IMR-90 (cell line): ENCODE measurements at regions not wholly inside any gene's neighbourhood (a gene's known extent, or its start where the extent isn't known, plus 50 kb on each side); places are given as distances from the start of the nearest gene placed in this dataset.

Source experiments
- ATAC-seq: fragments of 200-7000 bp; cut with Tn5 transposase; 2 replicates; pipeline ENCODE4 v1.9.1; 2020; ENCODE audit warnings: low read depth, mild to moderate bottlenecking, moderate library complexity
- BruUV-seq: library from RNA; stranded (reverse); fragments of 400-500 nt; replicated peaks from 2 replicates; lab custom pipeline; 2021; lab: Mats Ljungman, UMichigan
- CTCF ChIA-PET: fragments of 300-600 bp; formaldehyde crosslinking; extraction: SDS; loops from one replicate; lab custom pipeline; 2021; ENCODE audit warnings: antibody characterized with exemption; lab: Yijun Ruan, JAX
- POLR2A ChIA-PET: fragments of 300-600 bp; sonication (Branson Sonifier 250); formaldehyde crosslinking; loops from one replicate; lab custom pipeline; 2022; ENCODE audit warnings: antibody characterized with exemption; ENCODE audit not compliant: unreplicated experiment; lab: Charles Lee
- DNase-seq: peaks from one replicate; pipeline ENCODE4 v3.0.0; 2013
- H2AFZ ChIP-seq: replicated peaks from 2 replicates; pipeline ENCODE3; 2013; ENCODE audit warnings: low read length, mild to moderate bottlenecking; ENCODE audit not compliant: poor library complexity
- H2AK5ac ChIP-seq: 2 replicates; pipeline ENCODE4 v1.6.1; 2013; ENCODE audit warnings: low read depth, low read length, inconsistent platforms
- H2AK9ac ChIP-seq: replicated peaks from 2 replicates; pipeline ENCODE3; 2013; ENCODE audit warnings: mild to moderate bottlenecking, low read depth, low read length, moderate library complexity; ENCODE audit not compliant: poor library complexity
- H2BK120ac ChIP-seq: 2 replicates; pipeline ENCODE4 v1.6.1; 2013; ENCODE audit warnings: low read depth, low read length, inconsistent platforms
- H2BK15ac ChIP-seq: 3 replicates; pipeline ENCODE4 v1.6.1; 2013; ENCODE audit warnings: low read depth, low read length, inconsistent platforms
- H2BK20ac ChIP-seq: 2 replicates; pipeline ENCODE4 v1.6.1; 2013; ENCODE audit warnings: low read depth, mild to moderate bottlenecking, inconsistent platforms, low read length, moderate library complexity
- H2BK5ac ChIP-seq: 2 replicates; pipeline ENCODE4 v1.6.1; 2013; ENCODE audit warnings: mild to moderate bottlenecking, low read depth, low read length, inconsistent platforms; ENCODE audit not compliant: poor library complexity, severe bottlenecking
- H3K14ac ChIP-seq: replicated peaks from 2 replicates; pipeline ENCODE4 v1.6.1; 2013; ENCODE audit warnings: low read depth, low read length, inconsistent platforms
- H3K18ac ChIP-seq: 2 replicates; pipeline ENCODE4 v1.6.1; 2013; ENCODE audit warnings: low read depth, low read length, control low read depth
- H3K23ac ChIP-seq: 2 replicates; pipeline ENCODE4 v1.6.1; 2013; ENCODE audit warnings: low read depth, low read length, inconsistent platforms
- H3K27ac ChIP-seq: 2 replicates; pipeline ENCODE4 v1.5.1; 2013; ENCODE audit warnings: mild to moderate bottlenecking, control low read depth, low read length; ENCODE audit not compliant: insufficient read depth
- H3K27me3 ChIP-seq: 2 replicates; pipeline ENCODE4 v1.6.1; 2013; ENCODE audit warnings: low read length; ENCODE audit not compliant: control insufficient read depth, insufficient read depth
- H3K36me3 ChIP-seq: 2 replicates; pipeline ENCODE4 v1.6.1; 2013; ENCODE audit warnings: low read length, mixed read lengths; ENCODE audit not compliant: control insufficient read depth, insufficient read depth
- H3K4ac ChIP-seq: 2 replicates; pipeline ENCODE4 v1.6.1; 2013; ENCODE audit warnings: low read depth, low read length, inconsistent platforms
- H3K4me1 ChIP-seq: 2 replicates; pipeline ENCODE4 v1.6.1; 2013; ENCODE audit warnings: low read length, mixed read lengths; ENCODE audit not compliant: control insufficient read depth, insufficient read depth
- H3K4me2 ChIP-seq: 2 replicates; pipeline ENCODE4 v1.6.1; 2013; ENCODE audit warnings: low read depth, mild to moderate bottlenecking, control low read depth, low read length, moderate library complexity
- H3K4me3 ChIP-seq: 2 replicates; pipeline ENCODE4 v1.5.1; 2013; ENCODE audit warnings: low read depth, mild to moderate bottlenecking, control low read depth, low read length, moderate library complexity; ENCODE audit not compliant: insufficient read depth
- H3K56ac ChIP-seq: 2 replicates; pipeline ENCODE4 v1.6.1; 2013; ENCODE audit warnings: low read length, inconsistent platforms; ENCODE audit not compliant: insufficient read depth; ENCODE audit errors: extremely low read depth
- H3K79me1 ChIP-seq, 2 experiments: 2 replicates each; pipeline ENCODE4 v1.6.1; 2013; ENCODE audit warnings: low read length in 2 of 2, inconsistent platforms in 1 of 2, low read depth in 1 of 2
- H3K9ac ChIP-seq: 2 replicates; pipeline ENCODE4 v1.6.1; 2013; ENCODE audit warnings: low read depth, low read length, control low read depth
- H3K9me1 ChIP-seq: 2 replicates; pipeline ENCODE4 v1.6.1; 2013; ENCODE audit warnings: low read length, inconsistent platforms; ENCODE audit not compliant: insufficient read depth
- H3K9me3 ChIP-seq: 2 replicates; pipeline ENCODE4 v1.6.1; 2013; ENCODE audit warnings: low read length; ENCODE audit not compliant: control insufficient read depth, insufficient read depth
- H4K20me1 ChIP-seq: 2 replicates; pipeline ENCODE4 v1.6.1; 2013; ENCODE audit warnings: low read length, inconsistent platforms; ENCODE audit not compliant: insufficient read depth
- H4K5ac ChIP-seq: 2 replicates; pipeline ENCODE4 v1.6.1; 2013; ENCODE audit warnings: mild to moderate bottlenecking, low read depth, low read length, control low read depth
- H4K8ac ChIP-seq, 2 experiments: 2 replicates each; pipeline ENCODE4 v1.6.1; 2013; ENCODE audit warnings: low read depth in 2 of 2, low read length in 2 of 2, control low read depth in 1 of 2, inconsistent platforms in 1 of 2
- H4K91ac ChIP-seq: 2 replicates; pipeline ENCODE4 v1.6.1; 2013; ENCODE audit warnings: low read depth, low read length, inconsistent platforms; ENCODE audit not compliant: insufficient read depth
- BHLHE40 ChIP-seq: fragments of 150-350 bp; IDR thresholded peaks from 2 replicates; pipeline ENCODE4 v1.6.1; 2016; ENCODE audit warnings: mild to moderate bottlenecking, low read depth, low read length
- CEBPB ChIP-seq: IDR thresholded peaks from 2 replicates; pipeline ENCODE4 v1.6.1; 2012; ENCODE audit warnings: low read depth, low read length, improper control_type of control experiment
- CHD1 ChIP-seq: IDR thresholded peaks from 2 replicates; pipeline ENCODE4 v1.6.1; 2012; ENCODE audit warnings: low read depth, low read length, improper control_type of control experiment
- FOS ChIP-seq: fragments of 150-350 bp; IDR thresholded peaks from 2 replicates; pipeline ENCODE4 v1.6.1; 2016; ENCODE audit warnings: low read depth, low read length
- MAFK ChIP-seq: IDR thresholded peaks from 2 replicates; pipeline ENCODE4 v1.6.1; 2012; ENCODE audit warnings: low read depth, low read length, improper control_type of control experiment
- MAZ ChIP-seq: IDR thresholded peaks from 2 replicates; pipeline ENCODE4 v1.6.1; 2012; ENCODE audit warnings: low read depth, mild to moderate bottlenecking, low read length, improper control_type of control experiment, moderate library complexity, borderline replicate concordance
- MXI1 ChIP-seq: IDR thresholded peaks from 2 replicates; pipeline ENCODE4 v1.6.1; 2012; ENCODE audit warnings: low read depth, mild to moderate bottlenecking, low read length, moderate library complexity, borderline replicate concordance
- NFE2L2 ChIP-seq: fragments of 150-350 bp; IDR thresholded peaks from 2 replicates; pipeline ENCODE4 v1.6.1; 2016; ENCODE audit warnings: low read depth, mild to moderate bottlenecking, low read length
- POLR2A ChIP-seq: IDR thresholded peaks from 2 replicates; pipeline ENCODE4 v1.6.1; 2012; ENCODE audit warnings: mild to moderate bottlenecking, low read depth, low read length
- RAD21 ChIP-seq: IDR thresholded peaks from 2 replicates; pipeline ENCODE4 v1.6.1; 2012; ENCODE audit warnings: low read length, improper control_type of control experiment
- RCOR1 ChIP-seq: IDR thresholded peaks from 2 replicates; pipeline ENCODE4 v1.6.1; 2012; ENCODE audit warnings: mild to moderate bottlenecking, low read length, improper control_type of control experiment; ENCODE audit not compliant: insufficient replicate concordance
- RFX5 ChIP-seq: IDR thresholded peaks from 2 replicates; pipeline ENCODE4 v1.8.0; 2012; ENCODE audit warnings: low read depth, mild to moderate bottlenecking, low read length, moderate library complexity
- SMC3 ChIP-seq: fragments of 150-350 bp; IDR thresholded peaks from 2 replicates; pipeline ENCODE4 v1.6.1; 2016; ENCODE audit warnings: low read depth, mild to moderate bottlenecking, antibody characterized with exemption, low read length, moderate library complexity
- WGBS, 2 experiments: methylation state at CpG; one replicate each; pipeline versions ENCODE4 v1.1.5 to v1.1.7; 2013; ENCODE audit warnings: missing lambda C conversion rate in 2 of 2; ENCODE audit not compliant: insufficient read length in 1 of 2; ENCODE audit errors: extremely low coverage in 2 of 2; 5-methylcytosine and 5-hydroxymethylcytosine counted together
- dilution Hi-C: fragments of 300-500 bp; cut with HindIII; formaldehyde crosslinking; loops from one replicate; pipeline ENCODE4 v1.14.3; 2018; ENCODE audit warnings: low sequenced_read_pairs; ENCODE audit not compliant: unreplicated experiment
- in situ Hi-C: fragments of 300-500 bp; cut with MboI; formaldehyde crosslinking; loops from 3 replicates; pipeline ENCODE4 v1.14.3; 2019; ENCODE audit warnings: low sequenced_read_pairs, inconsistent platforms, mixed read lengths
- intact Hi-C: fragments of 100-400 bp; cut with micrococcal nuclease; formaldehyde crosslinking; loops from 2 replicates; pipeline ENCODE4 v1.10.0; 2022
- TF ChIP-seq, protein P1 (sequence below): conservative IDR thresholded peaks from 2 replicates; pipeline ENCODE4 v1.5.1; 2012; ENCODE audit warnings: mild to moderate bottlenecking, low read depth, low read length, improper control_type of control experiment
- TF ChIP-seq, protein P2 (sequence below): fragments of 150-350 bp; IDR thresholded peaks from 2 replicates; pipeline ENCODE4 v1.6.1; 2016; ENCODE audit warnings: low read depth, mild to moderate bottlenecking, low read length, moderate library complexity, borderline replicate concordance
- TF ChIP-seq, protein P3 (sequence below): fragments of 150-350 bp; IDR thresholded peaks from 2 replicates; pipeline ENCODE4 v1.6.1; 2017; ENCODE audit warnings: mild to moderate bottlenecking, antibody characterized with exemption, low read length, low read depth

DNA sequence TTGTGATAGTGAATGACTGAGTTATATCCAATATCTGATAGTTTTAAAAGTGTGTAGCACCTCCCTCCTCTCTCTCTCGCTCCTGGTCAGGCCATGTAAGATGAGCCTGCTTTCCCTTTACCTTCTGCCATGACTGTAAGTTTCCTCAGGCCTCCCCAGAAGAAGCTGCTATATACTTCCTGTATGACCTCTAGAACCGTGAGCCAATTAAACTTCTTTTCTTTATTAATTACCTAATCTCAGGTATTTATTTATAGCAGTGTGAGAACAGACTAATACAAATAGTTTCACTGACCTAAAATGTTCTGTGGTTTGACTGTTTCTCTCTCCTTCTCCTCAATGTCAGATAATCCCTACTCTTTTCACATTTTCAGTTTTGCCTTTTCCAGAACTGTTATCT is 321.3 kb upstream of the MBL2 start:
- CTCF ChIA-PET, result no interaction called here
- no CpG with 5 or more reads among the region's 2 CpGs for WGBS, 2 experiments

More for the DNA sequence above, 321.3 kb upstream of the MBL2 start:
- Histone ChIP-seq H2BK120ac (no peak overlapping the region), H3K27ac (no peak overlapping the region), H3K4me3 (no peak overlapping the region), H3K4me1 (no peaks in the 10 kb centered on the region), H2BK5ac (no peak overlapping the region), H3K79me1 (no peaks in the 10 kb centered on the region), H3K4me2 (no peak overlapping the region), H4K20me1 (no peaks in the 10 kb centered on the region), H3K27me3 (no peaks in the 10 kb centered on the region), H2AK5ac (no peak overlapping the region), H3K36me3 (no peaks in the 10 kb centered on the region), H3K56ac (no peak overlapping the region), H2AFZ (no peak overlapping the region), H3K14ac (no peak overlapping the region), H3K4ac (no peak overlapping the region), H3K23ac (no peak overlapping the region), H4K8ac (no peak overlapping the region), H2BK20ac (no peak overlapping the region), H4K5ac (no peak overlapping the region), H3K9me3 (no peaks in the 10 kb centered on the region), H2BK15ac (no peak overlapping the region), H3K18ac (no peak overlapping the region), H3K9me1 (no peaks in the 10 kb centered on the region), H2AK9ac (no peak overlapping the region), H4K91ac (no peak overlapping the region), H3K9ac (no peak overlapping the region)
- no peak for DNase-seq
- TF ChIP-seq RCOR1, result no peak
- no peak for TF ChIP-seq CHD1
- TF ChIP-seq POLR2A, result no peak
- TF ChIP-seq CEBPB, result no peak
- TF ChIP-seq NFE2L2, result no peak
- TF ChIP-seq, protein P1, sequence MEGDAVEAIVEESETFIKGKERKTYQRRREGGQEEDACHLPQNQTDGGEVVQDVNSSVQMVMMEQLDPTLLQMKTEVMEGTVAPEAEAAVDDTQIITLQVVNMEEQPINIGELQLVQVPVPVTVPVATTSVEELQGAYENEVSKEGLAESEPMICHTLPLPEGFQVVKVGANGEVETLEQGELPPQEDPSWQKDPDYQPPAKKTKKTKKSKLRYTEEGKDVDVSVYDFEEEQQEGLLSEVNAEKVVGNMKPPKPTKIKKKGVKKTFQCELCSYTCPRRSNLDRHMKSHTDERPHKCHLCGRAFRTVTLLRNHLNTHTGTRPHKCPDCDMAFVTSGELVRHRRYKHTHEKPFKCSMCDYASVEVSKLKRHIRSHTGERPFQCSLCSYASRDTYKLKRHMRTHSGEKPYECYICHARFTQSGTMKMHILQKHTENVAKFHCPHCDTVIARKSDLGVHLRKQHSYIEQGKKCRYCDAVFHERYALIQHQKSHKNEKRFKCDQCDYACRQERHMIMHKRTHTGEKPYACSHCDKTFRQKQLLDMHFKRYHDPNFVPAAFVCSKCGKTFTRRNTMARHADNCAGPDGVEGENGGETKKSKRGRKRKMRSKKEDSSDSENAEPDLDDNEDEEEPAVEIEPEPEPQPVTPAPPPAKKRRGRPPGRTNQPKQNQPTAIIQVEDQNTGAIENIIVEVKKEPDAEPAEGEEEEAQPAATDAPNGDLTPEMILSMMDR, result no peak
- TF ChIP-seq RFX5, result no peak
- TF ChIP-seq RAD21, result no peak
- no peak for TF ChIP-seq MXI1
- TF ChIP-seq SMC3, result no peak
- no peak for TF ChIP-seq MAFK
- TF ChIP-seq, protein P2, sequence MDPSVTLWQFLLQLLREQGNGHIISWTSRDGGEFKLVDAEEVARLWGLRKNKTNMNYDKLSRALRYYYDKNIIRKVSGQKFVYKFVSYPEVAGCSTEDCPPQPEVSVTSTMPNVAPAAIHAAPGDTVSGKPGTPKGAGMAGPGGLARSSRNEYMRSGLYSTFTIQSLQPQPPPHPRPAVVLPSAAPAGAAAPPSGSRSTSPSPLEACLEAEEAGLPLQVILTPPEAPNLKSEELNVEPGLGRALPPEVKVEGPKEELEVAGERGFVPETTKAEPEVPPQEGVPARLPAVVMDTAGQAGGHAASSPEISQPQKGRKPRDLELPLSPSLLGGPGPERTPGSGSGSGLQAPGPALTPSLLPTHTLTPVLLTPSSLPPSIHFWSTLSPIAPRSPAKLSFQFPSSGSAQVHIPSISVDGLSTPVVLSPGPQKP, result no peak
- TF ChIP-seq MAZ, result no peak
- no peak for TF ChIP-seq FOS
- TF ChIP-seq, protein P3, sequence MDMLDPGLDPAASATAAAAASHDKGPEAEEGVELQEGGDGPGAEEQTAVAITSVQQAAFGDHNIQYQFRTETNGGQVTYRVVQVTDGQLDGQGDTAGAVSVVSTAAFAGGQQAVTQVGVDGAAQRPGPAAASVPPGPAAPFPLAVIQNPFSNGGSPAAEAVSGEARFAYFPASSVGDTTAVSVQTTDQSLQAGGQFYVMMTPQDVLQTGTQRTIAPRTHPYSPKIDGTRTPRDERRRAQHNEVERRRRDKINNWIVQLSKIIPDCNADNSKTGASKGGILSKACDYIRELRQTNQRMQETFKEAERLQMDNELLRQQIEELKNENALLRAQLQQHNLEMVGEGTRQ, result no peak
- no peak for TF ChIP-seq BHLHE40
- BruUV-seq, result no TSS peak
- intact Hi-C loops (no loop called here), dilution Hi-C loops (no loop called here), in situ Hi-C loops (no loop called here)
- POLR2A ChIA-PET, result no interaction called here
- no peak for ATAC-seq
